Neural progenitor cell (in vitro differentiated cells): ENCODE measurements at regions not wholly inside any gene's neighbourhood (a gene's known extent, or its start where the extent isn't known, plus 50 kb on each side); places are given as distances from the start of the nearest gene placed in this dataset.

Source experiments
- EZH2phosphoT487 ChIP-seq: fragments of 200-600 bp; sonication (generic); IDR thresholded peaks from 2 replicates; pipeline ENCODE4 v1.6.1; 2017; ENCODE audit warnings: antibody characterized with exemption
- TF ChIP-seq, protein P1 (sequence below): fragments of 200-600 bp; sonication (generic); IDR thresholded peaks from 2 replicates; pipeline ENCODE4 v1.5.1; 2017; ENCODE audit warnings: antibody characterized with exemption, mild to moderate bottlenecking

DNA sequence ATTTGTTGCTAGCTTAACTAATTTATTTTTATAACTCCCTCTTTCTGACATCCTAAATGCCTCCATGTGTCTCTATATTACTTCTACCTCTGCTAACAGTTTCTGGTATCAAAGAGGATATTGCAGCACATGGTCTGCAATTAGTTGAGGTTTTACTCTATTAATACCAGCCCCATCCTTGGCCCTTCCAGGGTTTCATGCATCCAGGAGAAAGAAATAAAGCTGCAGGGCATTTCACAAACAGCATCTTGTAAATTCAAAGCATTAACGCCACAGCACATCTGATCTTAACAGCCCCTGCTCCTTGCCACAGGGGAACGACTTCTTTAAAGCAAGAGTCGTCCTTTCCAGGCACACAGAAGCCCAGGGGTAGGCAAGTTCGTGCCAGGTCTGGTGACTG, 258.9 kb downstream of the ICOS start:
- no peak for TF ChIP-seq EZH2phosphoT487
- TF ChIP-seq, protein P1, sequence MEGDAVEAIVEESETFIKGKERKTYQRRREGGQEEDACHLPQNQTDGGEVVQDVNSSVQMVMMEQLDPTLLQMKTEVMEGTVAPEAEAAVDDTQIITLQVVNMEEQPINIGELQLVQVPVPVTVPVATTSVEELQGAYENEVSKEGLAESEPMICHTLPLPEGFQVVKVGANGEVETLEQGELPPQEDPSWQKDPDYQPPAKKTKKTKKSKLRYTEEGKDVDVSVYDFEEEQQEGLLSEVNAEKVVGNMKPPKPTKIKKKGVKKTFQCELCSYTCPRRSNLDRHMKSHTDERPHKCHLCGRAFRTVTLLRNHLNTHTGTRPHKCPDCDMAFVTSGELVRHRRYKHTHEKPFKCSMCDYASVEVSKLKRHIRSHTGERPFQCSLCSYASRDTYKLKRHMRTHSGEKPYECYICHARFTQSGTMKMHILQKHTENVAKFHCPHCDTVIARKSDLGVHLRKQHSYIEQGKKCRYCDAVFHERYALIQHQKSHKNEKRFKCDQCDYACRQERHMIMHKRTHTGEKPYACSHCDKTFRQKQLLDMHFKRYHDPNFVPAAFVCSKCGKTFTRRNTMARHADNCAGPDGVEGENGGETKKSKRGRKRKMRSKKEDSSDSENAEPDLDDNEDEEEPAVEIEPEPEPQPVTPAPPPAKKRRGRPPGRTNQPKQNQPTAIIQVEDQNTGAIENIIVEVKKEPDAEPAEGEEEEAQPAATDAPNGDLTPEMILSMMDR, result no peak
